ENCODE measurements at regions not wholly inside any gene's neighbourhood (a gene's known extent, or its start where the extent isn't known, plus 50 kb on each side); places are given as distances from the start of the nearest gene placed in this dataset.
"Not testable (repeated sequence)": the region's sequence is repeated elsewhere in the genome, so short reads cannot be mapped to it uniquely, and the experiment has no call there.

DNA sequence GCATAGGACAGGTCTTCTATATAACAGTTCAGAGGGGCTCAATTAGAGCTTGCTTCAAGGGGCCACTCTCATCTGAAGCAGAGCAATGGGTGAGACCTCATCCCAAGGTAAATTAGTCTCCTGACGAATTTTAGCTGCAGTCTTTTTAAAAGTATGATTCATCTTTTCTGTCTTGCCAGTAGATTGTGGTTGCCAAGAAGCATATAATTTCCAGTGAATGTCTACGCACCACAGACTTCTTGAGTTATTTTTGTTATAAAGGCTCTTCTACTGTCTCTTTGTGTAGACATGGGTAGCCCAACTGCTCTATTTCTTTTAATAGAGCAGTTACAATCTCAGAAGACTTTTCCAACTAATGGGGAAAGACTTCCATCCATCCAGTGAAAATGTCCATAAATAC, 108.9 kb upstream of the FMN2 start:
- no peak for DNase-seq (ENCODE audit: low read depth, low spot score)

DNA sequence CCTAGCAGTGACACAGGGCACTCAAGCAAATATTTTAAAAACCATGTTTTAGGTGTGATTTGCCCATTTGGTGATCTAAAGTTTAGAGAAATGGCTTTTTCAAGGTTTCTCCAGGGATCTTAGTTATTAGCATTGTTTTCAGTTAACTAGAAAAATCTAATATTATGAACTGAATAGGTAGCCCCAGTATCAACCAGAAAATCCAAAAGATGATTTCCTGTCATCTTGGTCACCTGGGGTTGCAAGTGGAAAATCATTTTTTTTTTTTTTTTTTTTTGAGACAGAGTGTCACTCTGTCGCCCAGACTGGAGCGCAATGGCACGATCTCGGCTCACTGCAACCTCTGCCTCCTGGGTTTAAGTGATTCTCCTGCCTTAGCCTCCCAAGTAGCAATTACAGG, 106.6 kb upstream of the FMN2 start:
- no peak for DNase-seq (ENCODE audit: low read depth, low spot score)

DNA sequence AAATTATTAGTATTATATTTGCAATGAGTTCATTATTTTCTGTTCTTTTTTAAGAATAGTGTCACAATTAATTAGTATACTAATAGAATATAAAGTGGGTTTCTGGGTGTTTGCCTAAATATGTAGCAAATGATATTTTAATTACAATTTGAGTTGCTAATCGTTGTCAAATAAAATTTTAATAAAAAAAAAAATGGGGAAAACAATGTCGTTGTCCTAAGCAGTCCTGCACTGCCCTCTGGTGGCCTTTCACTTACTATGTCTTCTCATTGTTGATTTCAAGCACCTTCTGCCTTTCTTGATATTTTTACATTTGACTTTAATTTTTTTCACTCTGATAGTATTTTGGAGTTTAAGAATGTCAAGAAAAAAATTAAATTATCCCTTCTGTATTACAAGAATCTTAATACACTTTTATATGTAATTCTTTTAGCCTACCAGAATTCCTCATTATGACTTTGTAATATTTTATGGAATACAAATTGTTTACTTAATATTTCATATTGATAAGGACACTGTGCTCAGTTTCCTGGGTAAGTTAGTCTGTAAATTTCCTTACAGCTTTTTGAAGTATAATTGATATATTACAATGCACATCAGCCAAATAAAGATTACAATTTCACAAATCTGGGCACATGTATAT, 104.5 kb upstream of the FMN2 start:
- DNase-seq (ENCODE audit: low read depth, low spot score) = no peak

DNA sequence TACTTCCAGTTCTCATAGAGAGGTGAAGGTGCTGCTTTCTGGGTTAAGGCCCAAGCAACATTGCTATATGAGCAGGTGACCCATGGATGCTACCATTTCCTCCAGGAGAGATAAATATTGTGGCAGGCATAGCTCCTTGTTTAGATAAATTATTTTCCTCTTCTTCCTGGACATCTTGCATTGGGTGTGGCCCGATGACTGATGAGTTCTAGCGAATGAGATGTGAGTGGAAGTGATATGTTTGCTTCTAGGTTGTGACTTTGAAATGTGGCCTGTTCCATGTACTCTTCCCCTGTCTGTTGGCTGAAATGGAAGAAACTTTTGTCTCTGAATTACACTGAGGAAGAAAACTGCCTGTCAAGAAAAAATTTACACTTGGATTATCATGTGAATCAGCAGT, 101.7 kb upstream of the FMN2 start:
- DNase-seq (ENCODE audit: low read depth, low spot score) = no peak

DNA sequence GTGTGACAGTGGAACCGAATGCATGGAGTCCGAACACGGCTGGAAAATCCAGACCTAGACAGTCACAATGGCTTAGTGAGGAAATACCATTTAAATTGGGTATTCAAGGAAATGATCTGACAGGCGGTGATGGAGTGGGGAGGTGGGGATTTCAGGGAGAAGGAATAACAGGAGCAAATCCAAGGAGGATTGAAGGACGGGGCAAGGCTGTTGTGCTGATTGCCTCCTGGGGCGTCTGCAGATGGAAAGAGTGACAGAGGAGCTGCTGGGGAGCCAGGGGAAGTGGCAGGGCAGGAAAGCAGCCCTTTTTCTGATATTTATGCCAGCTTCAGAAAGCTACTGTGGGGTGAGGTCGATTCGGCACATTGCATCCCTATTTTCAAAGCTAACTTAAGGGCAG, 99.1 kb upstream of the FMN2 start:
- not testable (repeated sequence) for DNase-seq (ENCODE audit: low read depth, low spot score)

DNA sequence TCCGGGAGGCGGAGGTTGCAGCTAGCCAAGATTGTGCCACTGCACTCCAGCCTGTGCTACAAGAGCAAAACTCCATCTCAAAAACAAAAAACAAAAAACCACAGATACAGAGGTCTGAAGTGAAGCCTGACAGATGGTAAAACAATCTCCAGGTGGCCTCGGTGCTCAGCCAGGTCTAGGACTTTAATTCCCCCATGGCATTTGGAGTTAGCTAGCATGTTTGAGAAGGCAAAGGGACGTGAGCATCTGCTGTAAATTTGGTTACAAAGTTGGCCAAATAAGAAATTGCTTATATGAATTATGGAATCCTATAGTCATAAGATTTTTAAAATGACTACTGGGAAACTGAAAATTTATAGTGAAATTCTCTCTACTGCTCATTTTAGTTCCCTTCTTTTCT, 98.3 kb upstream of the FMN2 start:
- DNase-seq (ENCODE audit: low read depth, low spot score) = no peak

DNA sequence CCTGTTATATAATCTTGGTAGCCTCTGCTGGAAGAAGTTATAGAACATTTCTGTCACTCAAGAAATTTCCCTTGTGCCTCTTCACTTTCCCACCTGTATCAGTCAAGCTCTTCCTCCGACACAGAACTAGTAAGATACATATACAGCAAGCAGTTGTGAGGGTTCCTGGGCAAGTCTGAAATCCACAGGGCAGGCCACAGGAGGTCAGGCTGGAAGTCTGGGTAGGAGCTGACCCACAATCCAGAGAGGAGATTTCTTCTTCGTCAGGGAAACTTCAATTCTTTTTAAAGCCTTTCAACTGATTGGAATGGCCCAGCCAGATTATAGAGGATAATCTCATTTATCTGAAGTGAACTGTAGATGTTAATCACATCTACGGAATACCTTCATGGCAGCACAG, 96.4 kb upstream of the FMN2 start:
- DNase-seq (ENCODE audit: low read depth, low spot score) = no peak

DNA sequence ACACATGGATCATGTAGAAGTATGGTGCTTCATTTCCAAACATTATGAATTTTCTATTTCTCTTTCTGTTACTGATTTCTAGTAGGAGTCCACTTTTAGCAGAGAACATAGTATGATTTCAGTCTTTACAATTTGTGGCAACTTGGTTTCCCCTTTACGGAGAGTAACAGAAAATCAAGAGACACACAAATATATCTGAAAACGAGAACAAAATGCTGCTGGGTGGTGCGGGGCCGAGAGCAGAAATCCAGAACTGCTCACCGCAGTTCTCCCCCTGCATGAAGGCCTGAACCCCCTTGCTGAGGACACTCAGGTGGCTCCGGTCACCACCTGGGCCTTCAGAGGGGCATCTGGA, 94.5 kb upstream of the FMN2 start:
- DNase-seq (ENCODE audit: low read depth, low spot score) = no peak

DNA sequence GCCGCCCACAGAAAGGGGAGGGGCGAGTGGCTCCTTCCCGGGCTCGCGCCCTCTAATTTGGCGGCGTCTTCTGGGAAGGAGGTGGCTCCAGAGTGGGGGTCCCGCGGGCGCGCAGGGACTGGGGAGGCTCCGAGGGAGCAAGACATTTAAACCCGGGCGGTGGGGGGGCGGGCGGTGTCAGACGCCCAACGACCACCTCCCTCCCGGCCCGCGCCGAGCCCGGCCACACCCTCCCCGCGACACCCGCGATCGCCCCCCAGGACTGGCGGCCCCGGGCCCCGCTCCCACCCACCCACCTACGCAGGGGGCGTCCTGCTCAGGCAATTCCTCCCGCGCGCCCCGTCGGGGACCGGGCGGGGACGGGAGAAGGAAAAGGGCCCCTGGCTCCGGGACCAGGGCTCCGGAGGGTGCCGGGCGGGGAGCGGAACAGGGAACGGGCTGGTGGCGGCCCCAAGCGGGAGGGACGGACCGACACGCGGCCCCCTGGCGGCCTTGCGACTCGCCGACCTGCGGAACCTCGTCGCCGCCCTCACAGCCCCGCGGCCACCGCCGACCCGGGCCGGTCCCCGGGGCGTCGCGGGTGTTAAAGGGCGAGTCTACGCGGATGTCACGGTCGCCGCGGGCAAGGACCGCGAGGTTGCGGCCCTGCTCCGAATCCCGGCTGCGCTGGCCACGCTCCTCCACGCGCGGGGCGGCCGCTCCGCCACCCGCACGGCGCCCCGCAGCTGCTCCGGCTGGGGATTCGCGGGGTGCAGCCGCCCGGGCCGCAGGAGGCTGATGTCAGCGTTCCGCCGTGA, 94.0 kb upstream of the FMN2 start:
- DNase-seq (ENCODE audit: low read depth, low spot score) = no peak

DNA sequence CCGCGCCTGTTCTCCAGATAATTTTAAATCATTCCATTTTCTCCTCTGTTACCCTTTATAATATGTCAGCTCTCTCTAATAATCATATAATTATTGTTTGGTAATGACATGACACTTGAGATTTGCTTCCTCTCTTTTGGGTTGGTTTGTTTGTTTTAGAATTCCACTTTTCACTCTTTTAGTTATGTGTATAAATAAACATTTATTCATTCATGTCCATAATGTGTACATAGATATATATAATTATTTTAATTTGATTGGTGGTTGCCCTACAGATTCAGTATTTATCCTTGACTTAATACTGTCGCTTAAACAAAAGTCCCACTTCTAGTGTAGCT, 93.4 kb upstream of the FMN2 start:
- no peak for DNase-seq (ENCODE audit: low read depth, low spot score)

DNA sequence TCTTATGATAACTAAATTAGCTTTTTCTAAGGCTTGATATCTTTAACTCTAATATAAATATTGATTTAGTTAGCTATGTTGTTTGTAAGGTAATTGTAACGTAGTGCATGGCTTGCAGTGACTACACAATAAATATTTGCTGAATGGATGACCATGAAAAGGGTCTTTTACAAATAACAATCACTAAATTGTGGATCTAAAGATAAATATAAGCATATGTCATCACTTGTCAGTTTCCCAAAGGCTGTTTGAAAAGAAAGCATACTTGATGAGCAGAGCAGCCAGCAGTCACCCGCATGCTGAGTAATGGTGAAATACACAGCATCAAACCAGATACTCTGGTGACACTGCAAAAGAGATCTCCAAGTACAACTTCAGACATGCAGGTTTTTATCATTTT, 92.5 kb upstream of the FMN2 start:
- no peak for DNase-seq (ENCODE audit: low read depth, low spot score)

DNA sequence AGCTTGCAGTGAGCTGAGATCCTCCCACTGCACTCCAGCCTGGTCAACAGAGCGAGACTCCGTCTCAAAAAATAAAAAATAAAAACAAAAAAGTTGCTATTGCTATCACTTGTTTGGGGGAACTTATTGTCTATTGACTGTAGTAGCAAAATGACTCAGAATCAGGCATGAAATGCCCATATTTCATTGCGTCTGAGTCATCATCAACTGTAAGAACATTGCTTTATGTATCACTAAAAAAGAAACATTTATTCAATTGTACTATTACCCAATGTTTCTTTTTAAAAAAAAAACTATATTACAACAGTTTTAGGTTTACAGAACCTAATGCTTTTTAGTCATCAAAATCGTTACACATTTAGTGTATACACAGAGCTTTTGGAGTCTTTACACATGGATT, 91.0 kb upstream of the FMN2 start:
- no peak for DNase-seq (ENCODE audit: low read depth, low spot score)

DNA sequence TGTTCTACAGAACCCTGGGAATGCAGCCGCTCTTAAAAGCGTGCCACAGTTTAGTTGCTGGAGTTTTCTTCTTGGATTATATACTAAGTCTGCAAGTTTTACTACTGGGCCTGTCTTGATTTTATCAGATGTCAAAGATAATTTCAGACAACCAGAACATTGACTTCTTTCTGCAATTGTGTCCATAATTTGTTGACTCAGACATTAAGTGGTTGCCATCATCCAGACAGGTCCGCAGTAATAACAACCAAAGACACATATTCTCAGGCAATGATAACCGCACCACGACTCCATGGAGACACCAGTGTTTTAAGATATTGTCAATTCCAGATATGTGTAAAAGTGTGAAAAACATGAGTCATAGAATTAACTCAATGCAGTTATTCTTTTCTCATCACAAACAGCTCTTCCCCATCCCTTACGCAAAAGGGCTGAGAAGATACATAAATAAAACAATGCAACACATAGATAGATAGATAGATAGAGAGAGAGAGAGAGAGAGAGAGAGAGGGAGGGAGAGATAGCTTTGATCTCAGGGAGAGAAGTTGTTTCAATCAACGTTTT, 90.4 kb upstream of the FMN2 start:
- no peak for DNase-seq (ENCODE audit: low read depth, low spot score)

DNA sequence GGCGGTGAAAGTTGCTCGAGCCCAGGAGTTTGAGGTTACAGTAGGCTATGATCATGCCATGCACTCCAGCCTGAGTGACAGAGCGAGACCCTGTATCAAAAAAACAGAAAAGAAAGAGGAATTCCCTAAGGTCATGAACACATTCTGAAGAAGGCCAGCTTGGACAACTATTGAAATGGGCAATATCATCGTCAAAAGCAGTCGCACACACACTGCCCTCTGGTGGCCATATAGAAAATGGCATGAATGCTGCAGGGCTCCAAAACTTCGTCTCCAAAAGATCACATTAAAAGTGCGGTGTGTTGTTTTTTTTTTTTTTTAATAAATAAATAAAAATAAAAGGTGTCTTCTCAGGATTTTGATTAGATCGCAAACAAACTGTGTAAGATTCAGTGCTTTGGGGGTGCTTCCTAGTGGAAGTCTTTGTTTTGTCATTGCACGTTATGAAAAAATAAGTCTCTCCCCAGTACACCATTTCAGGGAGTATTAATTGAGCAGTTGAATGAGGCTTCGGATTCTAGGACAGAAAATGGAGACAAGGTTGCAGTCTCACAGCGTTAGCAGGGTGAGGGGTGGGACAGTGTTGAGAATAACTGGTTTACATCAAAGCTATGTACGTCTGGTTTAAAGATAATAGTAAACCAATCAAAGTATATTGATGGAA, 87.5 kb upstream of the FMN2 start:
- no peak for DNase-seq (ENCODE audit: low read depth, low spot score)

DNA sequence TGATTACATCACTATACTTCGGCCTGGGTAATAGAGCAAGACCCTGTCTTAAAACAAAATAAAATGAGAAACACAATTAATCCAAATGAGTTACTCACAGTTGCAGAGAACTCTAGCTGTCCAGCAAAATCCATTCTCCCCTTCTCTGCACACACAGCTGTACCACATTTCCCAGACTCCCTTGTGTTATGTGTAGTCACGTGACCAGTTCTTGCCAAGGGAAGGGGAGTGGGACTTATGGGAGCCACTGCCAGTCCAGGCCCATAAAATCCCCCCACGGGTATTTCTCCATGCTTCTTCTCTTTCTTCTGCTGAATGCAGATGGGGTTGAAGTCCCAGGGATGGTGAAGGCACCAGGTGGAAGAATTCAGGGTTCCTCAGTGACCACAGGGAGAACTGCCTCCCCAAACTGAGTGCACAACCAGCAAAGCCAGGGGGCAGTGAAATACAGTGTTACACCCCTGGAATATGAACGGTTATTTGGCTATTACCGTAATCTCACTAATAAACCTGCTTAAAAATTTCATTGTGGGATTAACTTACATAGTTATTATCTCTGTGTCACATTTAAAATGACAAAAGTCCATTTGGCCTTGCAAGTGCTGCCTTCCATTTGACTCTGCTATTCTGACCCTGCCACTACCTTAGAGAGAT, 85.6 kb upstream of the FMN2 start:
- no peak for DNase-seq (ENCODE audit: low read depth, low spot score)

DNA sequence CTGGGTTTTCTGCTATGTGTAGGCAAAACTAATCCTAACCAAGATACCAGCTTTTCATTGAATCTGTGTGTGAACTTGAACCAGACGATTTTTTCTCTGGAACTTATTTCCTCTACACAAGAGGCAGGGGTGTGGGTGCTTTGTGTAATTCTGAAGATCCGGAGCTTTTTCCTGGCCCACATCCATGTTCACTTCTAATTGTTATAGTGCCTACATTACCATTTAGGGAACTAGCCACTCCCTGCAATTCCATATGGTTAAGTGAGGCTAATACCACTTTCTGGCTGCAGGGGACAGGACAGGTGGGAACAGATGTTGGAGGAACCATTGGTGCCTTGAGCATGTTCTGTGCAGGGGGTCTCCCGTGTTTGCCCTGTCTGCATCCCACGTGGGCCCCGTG, 83.4 kb upstream of the FMN2 start:
- DNase-seq (ENCODE audit: low read depth, low spot score) = no peak

DNA sequence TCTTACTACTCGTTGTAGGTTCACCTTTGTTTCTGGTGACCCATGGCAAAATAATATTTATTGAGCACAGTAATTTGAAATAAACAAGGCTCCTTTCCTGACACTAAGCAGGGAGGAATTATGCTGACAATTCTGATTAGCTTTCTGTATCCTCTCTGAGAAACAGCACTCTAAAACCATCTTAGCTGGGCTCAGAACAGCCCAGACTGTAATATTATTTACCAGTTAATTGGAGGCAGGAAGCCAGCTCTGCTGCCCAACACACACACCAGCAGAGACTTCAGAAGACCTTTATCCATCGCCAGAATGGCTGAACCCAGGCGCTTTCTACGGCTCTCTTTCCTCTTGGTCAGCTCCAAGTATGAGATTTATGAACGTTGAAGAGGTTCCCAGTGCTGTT, 77.6 kb upstream of the FMN2 start:
- no peak for DNase-seq (ENCODE audit: low read depth, low spot score)

DNA sequence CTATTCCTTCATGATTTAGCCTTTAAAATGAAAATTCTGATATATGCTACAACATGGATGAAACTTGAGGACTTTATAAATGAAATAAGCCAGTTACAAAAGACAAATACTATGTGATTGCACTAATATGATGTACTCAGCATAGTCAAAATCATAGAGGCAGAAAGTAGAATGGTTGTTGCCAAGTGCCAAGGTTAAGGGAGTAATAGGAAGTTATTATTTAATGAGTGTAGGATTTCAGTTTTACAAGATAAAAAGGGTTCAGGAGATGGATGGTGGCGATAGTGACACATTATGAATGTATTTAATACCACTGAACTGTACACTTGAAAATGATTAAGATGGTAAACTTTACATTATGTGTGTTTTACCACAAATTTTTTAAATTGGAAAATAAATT, 73.1 kb upstream of the FMN2 start:
- no peak for DNase-seq (ENCODE audit: low read depth, low spot score)

DNA sequence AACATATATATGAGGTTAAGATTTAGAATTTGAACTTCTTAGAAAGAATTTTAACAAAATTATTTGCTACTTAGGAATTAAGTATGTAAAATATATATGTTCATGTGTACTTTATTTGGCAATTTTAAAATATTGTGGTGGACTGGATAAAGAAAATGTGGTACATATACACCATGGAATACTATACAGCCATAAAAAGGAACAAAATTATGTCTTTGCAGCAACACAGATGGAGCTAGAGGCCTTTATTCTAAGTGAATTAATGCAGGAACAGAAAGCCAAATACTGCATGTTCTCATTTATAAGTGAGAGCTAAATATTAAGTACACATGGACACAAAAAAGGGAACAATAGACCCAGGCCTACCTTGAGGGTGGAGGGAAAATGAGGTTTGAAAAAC, 72.2 kb upstream of the FMN2 start:
- no peak for DNase-seq (ENCODE audit: low read depth, low spot score)

DNA sequence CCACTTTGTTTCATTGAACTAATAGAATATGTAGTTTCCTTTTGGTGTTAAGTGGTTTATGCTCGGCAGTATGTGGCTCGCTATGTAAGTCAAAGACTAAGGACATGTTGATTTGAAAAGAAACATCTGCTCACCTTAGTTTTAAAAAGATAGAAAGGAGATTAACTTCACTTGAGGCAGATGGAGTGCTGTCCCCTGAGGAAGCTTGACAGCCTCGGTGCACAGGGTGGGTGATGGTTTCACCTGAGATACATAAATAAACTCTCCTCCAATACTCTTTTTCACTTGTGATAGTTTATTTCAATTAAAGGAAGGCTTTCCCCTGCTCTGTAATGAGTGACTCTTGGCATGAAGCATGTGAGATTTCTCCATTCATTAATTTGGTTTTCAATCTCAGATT, 70.8 kb upstream of the FMN2 start:
- no peak for DNase-seq (ENCODE audit: low read depth, low spot score)

DNA sequence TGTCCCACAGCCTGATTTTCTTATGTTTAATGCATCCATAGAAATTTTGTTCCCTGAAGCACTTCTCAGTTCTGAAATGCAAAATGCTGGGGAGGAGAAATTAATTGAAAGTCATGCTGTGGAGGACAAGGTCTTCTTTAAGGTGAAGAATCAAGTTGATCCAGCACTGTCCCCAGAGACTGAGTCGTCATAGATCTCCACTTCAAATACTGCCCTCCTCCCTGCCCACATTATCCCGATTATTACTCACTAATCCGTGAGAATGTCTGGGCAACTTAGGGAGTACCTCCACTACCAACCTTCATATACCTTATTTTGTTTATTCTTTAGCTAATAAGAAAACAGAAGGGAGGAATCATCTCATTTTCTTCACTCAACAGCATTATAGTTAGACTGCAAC, 70.0 kb upstream of the FMN2 start:
- no peak for DNase-seq (ENCODE audit: low read depth, low spot score)

DNA sequence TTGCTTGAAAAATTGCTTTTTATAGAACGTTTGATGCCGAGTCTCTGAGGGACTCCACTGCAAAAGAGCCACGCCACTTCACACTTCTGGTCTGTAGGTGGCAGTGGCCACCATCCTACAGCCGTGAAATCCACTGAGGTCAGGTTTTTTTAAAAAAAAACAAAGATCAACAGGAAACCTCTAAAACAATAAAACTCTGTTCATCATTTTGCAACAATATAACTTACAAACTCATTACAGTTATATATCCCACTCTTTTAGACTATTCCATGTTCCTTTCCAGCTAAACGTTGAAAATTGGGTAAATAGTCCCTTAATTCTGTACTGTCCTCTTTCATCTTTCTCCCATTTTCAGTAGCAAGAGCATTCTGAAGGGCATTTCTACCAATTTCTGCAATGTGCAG, 64.6 kb upstream of the FMN2 start:
- no peak for DNase-seq (ENCODE audit: low read depth, low spot score)

DNA sequence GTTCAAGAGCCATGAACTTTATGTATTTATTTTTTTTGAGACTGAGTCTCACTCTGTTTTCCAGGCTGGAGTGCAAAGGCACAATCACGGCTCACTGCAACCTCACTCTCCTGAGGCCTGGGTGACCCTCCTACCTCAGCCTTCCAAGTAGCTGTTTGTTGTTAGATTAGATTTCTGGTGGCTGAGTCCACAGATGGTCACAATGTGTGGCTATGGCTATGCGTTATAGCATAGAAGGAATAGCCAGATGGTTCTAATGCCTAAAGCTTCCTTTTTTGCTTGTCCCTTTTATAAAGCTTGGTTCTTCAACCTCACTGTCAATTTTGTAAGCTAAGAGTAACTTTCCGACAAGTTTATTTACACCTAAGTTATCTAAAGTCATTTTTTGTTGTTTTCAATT, 62.3 kb upstream of the FMN2 start:
- DNase-seq (ENCODE audit: low read depth, low spot score) = no peak
